Gastroesophageal sphincter (tissue), 2 donors: ENCODE measurements at regions not wholly inside any gene's neighbourhood (a gene's known extent, or its start where the extent isn't known, plus 50 kb on each side); places are given as distances from the start of the nearest gene placed in this dataset.

Experiments
- POLR2A ChIP-seq, 2 donors: fragments of 450-650 bp; IDR thresholded peaks; one replicate each; pipeline ENCODE4 v1.6.1; 2017; ENCODE audit warnings: antibody characterized with exemption in 2 of 2, mild to moderate bottlenecking in 2 of 2, moderate library complexity in 1 of 2
- POLR2AphosphoS5 ChIP-seq: sonication (generic); formaldehyde crosslinking; IDR thresholded peaks from one replicate; pipeline ENCODE4 v1.6.1; 2017; ENCODE audit warnings: antibody characterized with exemption

DNA sequence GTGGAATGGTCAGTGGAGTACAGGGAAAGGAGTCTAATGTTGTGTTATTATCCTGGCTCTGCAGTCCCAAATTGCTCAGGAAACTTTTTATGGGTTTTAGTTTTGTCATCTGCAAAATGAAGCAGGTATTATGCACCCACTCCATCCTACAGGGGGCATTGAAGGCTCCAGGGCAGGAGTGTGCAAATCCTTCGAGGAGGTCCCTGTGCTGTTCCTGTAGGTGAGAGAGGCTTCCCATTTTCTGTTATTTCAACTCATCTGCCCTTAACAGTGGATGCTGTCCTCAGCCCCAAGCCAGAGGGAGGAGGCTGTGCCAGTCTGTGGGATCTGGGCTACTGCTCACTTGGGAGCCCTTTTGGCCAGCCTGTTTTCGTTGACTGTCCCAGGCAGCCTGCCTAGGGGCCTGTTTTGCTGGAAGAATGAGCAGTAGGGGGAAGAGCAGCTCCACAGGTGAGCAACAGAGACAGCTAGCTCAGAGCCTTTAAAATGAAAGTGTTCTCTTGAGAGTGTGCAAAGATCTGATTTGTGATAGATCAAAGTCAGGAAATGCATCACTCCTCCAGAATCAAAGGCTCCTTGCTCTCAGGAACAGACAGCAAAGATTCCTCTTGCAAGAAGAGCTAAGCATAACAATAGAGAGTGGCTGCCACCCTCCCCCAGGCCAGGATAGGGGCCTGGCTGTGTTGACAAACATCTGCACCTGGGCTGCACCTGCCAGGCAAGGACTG is 317.6 kb upstream of the PROX1 start:
- no peak for TF ChIP-seq POLR2AphosphoS5
- no peak for TF ChIP-seq POLR2A (IDR thresholded peaks at IDR 0.05)
